HG03066 (cell line): ENCODE measurements at regions not wholly inside any gene's neighbourhood (a gene's known extent, or its start where the extent isn't known, plus 50 kb on each side); places are given as distances from the start of the nearest gene placed in this dataset.

Experiments
- ATAC-seq: cut with Tn5 transposase; IDR thresholded peaks from one replicate; pipeline ENCODE4 v1.9.1; 2021; ENCODE audit warnings: low read depth; ENCODE audit not compliant: unreplicated experiment

- ATAC-seq = no peak
Observed at GRCh38 chr18:30929718-30930117, 112.8 kb downstream of the DSC3 start.

GRCh38 chr18:30929065-30929464 is 113.5 kb downstream of the DSC3 start:
- no peak for ATAC-seq

DNA sequence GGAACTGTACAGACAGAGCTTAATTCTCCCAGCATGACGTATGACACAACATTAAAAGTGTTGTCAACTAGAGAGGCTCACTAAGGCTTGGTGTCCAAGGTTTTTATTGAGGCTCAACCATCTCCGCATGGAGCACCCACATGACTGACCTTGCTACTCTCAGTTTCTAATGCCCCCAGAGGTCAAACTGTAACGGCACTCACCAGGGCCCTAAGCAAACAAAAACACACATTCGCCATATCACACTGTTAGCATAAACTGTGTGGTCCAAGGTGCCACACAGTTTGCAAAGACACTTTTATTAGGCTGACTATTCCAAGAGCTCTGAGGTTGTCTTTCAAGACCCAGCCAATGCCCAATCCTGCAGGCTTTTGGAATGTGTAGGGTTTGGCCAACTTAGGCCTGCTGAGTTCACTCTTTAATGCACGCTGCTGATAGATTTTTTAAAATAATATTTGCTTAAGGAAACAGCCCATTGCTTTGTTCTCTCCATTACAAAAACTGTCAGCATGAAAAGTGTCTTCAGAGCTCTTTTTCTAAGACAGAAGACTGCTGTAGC is 114.9 kb downstream of the DSC3 start:
- ATAC-seq = no peak

GRCh38 chr18:30927042-30927441 is 115.5 kb downstream of the DSC3 start:
- ATAC-seq = no peak

- no peak for ATAC-seq
Observed at GRCh38 chr18:30925795-30926194, 116.7 kb downstream of the DSC3 start.

GRCh38 chr18:30920757-30921156 is 121.8 kb downstream of the DSC3 start:
- ATAC-seq = no peak

- ATAC-seq = no peak
Observed at GRCh38 chr18:30920351-30920750, 122.2 kb downstream of the DSC3 start.

- ATAC-seq = no peak
Observed at GRCh38 chr18:30917651-30918050, 124.9 kb downstream of the DSC3 start.

DNA sequence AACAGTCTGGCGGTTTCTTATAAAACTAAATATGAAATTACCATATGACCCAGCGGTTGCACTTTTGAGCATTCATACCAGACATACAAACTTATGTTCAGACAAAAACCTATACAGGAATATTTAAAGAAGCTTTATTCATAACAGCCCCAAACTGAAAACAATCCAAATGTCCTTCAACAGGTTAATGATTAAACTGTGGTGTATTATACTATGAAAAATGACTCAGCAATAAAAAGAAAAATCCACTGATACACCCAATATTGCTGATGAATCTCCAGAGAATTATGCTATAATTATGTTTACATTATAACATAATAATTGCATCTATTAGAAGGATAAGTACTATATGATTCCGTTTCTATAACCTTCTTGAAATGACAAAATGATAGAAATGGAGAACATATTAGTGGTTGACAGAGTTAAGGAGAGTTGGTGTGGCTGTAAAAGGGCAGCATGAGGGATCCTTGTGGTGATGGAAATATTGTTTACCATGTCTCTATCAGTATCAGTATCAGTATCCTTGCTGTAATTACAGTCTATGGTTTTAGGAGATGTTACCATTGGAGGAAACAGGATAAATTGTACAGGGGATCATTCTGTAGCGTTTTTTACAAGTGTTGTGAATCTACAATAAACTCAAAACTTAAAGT is 127.1 kb downstream of the DSC3 start:
- no peak for ATAC-seq

DNA sequence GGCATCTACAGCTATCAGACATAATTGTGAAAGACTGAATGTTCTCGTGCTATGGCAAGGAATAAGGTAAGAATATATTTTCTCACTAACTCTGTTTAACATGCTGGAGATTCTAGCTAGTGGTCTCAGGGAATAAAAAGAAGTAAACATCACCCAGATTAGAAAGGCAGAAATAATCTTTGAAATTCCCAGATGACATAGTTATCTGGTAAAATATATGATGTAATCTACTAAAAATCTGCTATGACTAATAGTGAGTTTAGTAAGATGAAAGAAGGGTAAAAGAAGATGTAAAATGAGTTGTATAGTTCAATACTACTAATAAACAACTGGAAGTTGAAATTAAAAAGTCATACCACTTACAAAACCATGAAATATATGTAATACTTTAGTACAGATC is 134.2 kb downstream of the DSC3 start:
- ATAC-seq = no peak

- ATAC-seq = no peak
Observed at GRCh38 chr18:30903566-30903965, 139.0 kb downstream of the DSC3 start.

- ATAC-seq = no peak
Observed at GRCh38 chr18:30889519-30890301, 152.8 kb downstream of the DSC3 start.

DNA sequence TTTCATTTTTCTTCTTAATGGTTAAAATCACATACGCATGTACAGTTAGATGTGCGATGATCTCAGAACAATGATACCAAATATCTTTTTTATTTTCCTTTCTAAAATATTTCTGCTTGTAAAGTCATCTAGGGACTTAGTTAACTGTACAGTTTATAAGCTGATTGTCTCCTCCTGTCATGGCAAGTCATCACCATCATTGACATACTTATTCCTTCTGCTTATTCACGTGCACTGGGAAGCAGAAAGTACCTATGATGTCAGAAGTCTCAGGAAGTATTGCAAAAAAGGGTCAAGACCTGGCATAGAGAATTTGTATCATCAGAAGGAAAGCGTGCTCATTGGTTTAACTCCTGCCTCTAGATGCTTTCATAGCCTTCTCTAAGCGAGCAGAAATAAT is 154.2 kb downstream of the DSC3 start:
- ATAC-seq = no peak

DNA sequence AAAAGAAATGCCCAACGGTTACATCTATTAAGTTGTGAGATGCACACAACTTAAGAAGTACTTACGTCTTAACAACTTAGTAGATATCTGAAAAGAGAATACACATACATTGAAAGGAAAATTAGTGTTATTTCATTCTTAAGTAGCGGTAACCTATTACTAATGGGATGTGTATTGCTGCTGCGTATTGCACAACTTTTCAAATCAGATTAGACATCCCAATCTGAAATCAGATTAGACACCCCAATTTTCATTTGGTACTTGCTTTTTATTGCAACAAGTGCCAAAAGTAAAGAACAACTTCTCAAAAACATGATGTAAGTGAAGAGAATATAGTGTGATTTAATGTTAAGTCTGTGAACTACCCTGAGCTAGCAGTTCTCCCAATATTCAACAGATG is 155.5 kb downstream of the DSC3 start:
- no peak for ATAC-seq

- no peak for ATAC-seq
Observed at GRCh38 chr18:30870466-30870865, 172.1 kb downstream of the DSC3 start.

DNA sequence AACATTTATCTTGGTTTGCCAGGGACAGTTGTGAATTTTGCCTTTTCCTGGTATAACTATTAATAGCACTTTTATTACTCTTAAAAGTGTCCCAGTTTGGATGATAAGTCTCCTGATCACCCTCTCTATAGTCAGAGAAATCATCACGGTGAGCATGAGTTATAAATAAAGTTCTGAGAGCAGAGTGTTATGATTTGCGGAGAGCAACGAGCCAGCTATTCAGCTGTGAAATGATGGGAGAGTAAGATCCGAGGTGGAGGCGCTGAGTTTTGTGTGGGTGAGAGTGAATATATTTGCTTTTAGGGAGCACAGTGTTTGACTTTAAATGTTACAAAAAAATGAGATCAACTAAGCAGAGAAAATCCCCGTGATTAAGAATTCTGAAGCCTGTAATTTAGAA is 179.6 kb downstream of the DSC3 start:
- no peak for ATAC-seq

DNA sequence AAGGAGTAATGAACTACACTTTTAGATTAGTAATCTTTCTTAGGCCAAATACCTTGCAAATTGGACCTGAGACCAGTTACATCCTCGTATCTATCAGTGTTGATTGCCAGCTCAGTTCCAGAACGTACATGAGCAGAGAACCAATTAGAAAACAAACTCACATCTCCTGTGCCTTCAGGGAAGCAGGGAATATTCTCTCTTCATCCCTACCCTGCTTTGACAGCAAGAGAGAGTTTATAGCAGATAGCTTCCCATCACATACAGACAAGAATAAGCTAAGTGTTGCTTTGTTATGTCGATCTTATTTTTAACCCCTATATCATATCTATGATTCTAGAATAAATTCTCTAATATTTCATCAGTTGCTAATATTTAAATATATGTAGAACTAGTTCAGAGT is 181.8 kb downstream of the DSC3 start:
- no peak for ATAC-seq

DNA sequence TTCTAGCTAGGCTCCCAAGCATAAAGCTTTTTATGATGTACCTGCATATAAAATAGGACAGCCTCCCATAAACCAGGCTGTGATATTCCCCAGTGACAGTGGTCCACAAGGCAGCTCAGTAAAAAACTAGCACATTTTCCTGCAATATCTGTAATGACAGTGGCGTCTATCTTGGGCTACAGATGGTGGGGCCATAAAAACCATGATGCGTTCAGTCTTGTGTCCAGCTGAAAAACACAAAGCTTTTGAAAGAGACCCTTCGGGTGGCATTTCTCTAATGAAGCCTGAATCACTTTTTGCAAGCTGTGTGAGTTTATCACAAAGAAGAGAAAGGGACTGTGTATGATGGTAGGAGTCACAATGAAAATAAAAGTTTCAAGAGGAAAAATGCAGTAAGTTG is 183.5 kb downstream of the DSC3 start:
- ATAC-seq = no peak

DNA sequence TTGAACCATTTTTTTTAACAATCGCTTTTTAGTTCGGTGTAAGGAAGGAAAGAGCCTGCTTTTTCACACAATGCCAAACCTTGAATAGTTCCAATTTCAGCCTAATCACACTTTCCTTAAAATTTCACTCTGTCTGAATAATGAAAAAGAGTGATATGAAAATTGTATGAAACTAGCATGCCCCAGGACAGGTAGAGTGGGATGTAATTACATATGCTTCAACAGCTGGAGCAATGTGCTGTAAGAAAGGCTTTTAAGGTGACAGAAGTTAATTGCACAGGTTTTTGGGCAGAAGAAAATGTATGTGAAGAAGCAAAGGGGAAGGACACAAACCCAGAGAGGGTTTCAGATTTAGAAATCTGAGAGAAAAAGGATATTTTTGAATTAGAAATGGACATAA is 184.0 kb downstream of the DSC3 start:
- ATAC-seq = no peak

GRCh38 chr18:30855762-30856161 is 186.8 kb downstream of the DSC3 start:
- ATAC-seq = no peak

GRCh38 chr18:30852980-30853379 is 189.6 kb downstream of the DSC3 start:
- ATAC-seq = no peak

DNA sequence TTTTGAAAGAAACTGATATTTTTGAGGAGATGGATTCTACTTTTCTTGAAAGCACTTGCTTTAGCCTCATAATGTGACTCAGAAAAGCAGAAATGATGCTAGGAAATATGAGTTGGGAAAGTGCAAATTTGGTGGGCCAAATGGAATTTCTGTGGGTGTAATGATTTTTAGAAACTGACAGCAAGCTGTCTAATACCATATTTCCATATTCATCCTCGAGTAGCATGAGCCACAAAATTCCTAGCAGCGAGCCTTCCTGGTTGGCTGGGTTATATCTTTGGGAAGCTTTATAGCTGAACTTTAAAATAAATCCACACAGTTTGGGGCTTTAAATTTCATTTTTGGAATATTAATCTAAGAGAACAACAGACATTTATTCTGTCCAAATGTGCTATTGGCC is 190.0 kb downstream of the DSC3 start:
- no peak for ATAC-seq
